ENCODE measurements at regions not wholly inside any gene's neighbourhood (a gene's known extent, or its start where the extent isn't known, plus 50 kb on each side); places are given as distances from the start of the nearest gene placed in this dataset.

GRCh38 chr5:82789095-82789494 is 288.1 kb downstream of the TMEM167A start:
- DNase-seq (ENCODE audit: extremely low read depth in 1 of 11, low read depth in 9 of 11, low spot score in 4 of 11) = no peak

GRCh38 chr5:82786748-82787147 is 290.4 kb downstream of the TMEM167A start:
- no peak for DNase-seq (ENCODE audit: extremely low read depth in 1 of 11, low read depth in 9 of 11, low spot score in 4 of 11)

GRCh38 chr5:82785882-82786509 is 291.2 kb downstream of the TMEM167A start:
- DNase-seq (ENCODE audit: extremely low read depth in 1 of 11, low read depth in 9 of 11, low spot score in 4 of 11) = no peak

- DNase-seq (ENCODE audit: extremely low read depth in 1 of 11, low read depth in 9 of 11, low spot score in 4 of 11) = no peak
These were observed 291.7 kb downstream of the TMEM167A start for GRCh38 chr5:82785456-82785855.

- DNase-seq (ENCODE audit: extremely low read depth in 1 of 11, low read depth in 9 of 11, low spot score in 4 of 11) = no peak
These were observed 292.7 kb downstream of the TMEM167A start for GRCh38 chr5:82784521-82784920.

- no peak for DNase-seq (ENCODE audit: extremely low read depth in 1 of 11, low read depth in 9 of 11, low spot score in 4 of 11)
These were observed 300.1 kb downstream of the TMEM167A start for GRCh38 chr5:82777106-82777505.

GRCh38 chr5:82772281-82772680 is 304.9 kb downstream of the TMEM167A start:
- peak in 6 of 11 donors; percentile 13 to 49 (median 34) for DNase-seq (ENCODE audit: extremely low read depth in 1 of 11, low read depth in 9 of 11, low spot score in 4 of 11)

DNA sequence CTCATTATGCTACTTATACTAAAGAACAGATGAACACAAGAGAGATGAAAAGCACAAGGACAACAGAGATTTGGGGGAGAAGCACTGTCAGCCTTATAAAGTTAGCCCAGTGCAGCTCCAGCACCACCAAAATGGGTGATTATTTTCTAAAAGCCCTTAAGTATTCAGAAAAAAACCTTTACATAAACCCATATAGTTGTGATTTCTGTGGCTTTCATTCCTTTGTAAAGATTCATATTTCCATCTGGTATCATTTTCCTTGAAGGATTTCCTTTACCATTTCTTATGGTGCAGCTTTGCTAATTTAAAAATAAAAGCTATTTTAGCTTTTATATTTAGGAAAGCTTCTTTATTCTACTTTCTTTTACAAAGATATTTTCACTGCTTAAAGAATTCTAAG is 311.0 kb downstream of the TMEM167A start:
- DNase-seq (ENCODE audit: extremely low read depth in 1 of 11, low read depth in 9 of 11, low spot score in 4 of 11) = no peak

GRCh38 chr5:82765765-82766164 is 311.4 kb downstream of the TMEM167A start:
- DNase-seq (ENCODE audit: extremely low read depth in 1 of 11, low read depth in 9 of 11, low spot score in 4 of 11) = no peak

GRCh38 chr5:82760856-82761255 is 316.3 kb downstream of the TMEM167A start:
- no peak for DNase-seq (ENCODE audit: extremely low read depth in 1 of 11, low read depth in 9 of 11, low spot score in 4 of 11)

DNA sequence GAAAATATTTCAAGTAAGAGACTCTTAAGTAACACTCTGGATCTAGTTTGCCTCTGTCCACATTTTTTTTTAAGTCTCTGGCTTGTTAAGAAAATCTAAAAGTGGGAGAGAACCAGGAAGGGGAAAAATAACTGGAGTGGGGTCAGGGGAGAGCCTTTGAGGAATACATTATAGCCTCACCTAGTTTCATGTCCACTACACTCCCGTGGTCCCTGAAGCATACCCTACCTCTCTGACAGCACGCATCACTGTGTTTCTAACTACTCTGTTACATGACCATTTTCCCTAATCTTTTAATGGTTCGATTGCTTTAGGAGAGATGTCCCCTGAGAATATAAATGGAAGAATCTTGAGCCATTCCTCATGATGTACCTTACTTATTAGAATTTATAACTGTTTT is 318.3 kb downstream of the TMEM167A start:
- DNase-seq (ENCODE audit: extremely low read depth in 1 of 11, low read depth in 9 of 11, low spot score in 4 of 11) = no peak

DNA sequence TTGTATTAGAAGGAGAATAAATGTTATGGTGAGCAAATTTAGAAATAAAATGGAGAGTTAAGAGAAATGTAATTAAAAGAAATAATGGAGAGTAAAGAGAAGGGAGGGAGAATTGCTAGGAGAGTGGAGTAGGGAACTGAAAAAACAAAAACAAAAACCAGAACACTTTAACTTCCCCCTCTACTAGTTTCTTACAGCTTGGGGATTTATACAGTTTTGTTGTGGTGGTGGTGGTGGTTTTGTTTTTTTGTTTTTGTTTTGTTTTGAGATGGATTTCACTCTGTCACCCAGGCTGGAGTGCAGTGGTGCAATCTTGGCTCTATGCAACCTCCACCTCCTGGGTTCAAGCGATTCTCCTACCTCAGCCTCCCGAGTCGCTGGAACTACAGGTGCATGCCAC is 322.4 kb downstream of the TMEM167A start:
- DNase-seq (ENCODE audit: extremely low read depth in 1 of 11, low read depth in 9 of 11, low spot score in 4 of 11) = no peak

- no peak for DNase-seq (ENCODE audit: extremely low read depth in 1 of 11, low read depth in 9 of 11, low spot score in 4 of 11)
These were observed 323.0 kb downstream of the TMEM167A start for GRCh38 chr5:82754036-82754746.

DNA sequence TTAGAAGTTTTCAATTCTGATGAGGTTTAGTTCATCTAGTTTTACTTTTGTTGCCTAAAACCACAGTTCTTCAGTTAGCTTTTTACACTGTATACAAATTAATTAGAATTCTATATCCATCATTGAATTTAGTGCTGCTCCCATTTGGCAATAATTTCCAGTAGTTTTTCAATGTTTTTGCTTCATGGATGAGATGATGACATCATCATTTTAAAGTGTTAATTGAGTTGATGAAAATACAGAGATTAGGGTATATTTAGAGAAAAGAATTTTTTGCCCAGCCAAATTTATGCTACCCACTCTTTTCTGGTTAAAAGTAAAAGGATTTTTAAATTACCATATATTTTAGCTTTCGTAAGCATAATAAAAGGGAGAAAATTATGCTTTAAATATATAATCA is 323.8 kb downstream of the TMEM167A start:
- DNase-seq (ENCODE audit: extremely low read depth in 1 of 11, low read depth in 9 of 11, low spot score in 4 of 11) = no peak

GRCh38 chr5:82749461-82749820 is 327.8 kb downstream of the TMEM167A start:
- peak in 4 of 11 donors; percentile 30 to 54 (median 38) for DNase-seq (ENCODE audit: extremely low read depth in 1 of 11, low read depth in 9 of 11, low spot score in 4 of 11)

DNA sequence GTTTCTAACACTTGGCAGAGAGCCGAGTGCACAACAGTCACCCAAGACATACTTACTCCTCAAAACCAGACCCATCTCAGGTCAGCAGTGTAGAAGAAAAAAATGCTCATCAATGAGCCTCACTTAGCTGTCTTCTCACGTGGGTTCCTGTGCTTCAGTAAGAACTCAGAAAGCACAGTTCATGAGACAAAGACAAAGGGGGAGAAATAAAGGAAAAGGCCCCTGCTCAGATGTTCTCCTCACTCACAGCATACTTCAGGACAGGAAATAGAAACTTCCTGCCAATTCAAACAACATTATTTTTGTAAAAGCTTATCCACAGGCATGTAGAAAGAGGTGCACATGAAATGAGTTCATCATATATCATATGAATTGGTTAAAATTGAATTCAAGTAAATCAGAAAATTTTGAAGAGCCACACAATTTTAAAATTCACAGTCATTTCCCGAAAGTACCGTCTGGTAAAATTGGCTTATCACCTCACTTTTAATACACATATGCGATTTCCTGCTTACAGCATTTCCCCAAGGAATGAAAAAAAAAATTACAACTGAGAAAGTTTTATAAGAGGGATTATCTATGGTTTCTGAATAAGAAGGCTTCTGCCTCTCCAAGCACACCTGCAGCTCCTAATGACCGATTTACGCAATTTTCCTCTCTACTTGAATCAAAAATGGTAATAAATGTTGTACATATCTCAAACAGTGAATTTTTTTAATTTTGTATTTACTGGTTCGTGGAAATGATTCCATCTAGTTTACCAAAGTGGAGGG is 328.3 kb downstream of the TMEM167A start:
- no peak for DNase-seq (ENCODE audit: extremely low read depth in 1 of 11, low read depth in 9 of 11, low spot score in 4 of 11)

- DNase-seq (ENCODE audit: extremely low read depth in 1 of 11, low read depth in 9 of 11, low spot score in 4 of 11) = no peak
These were observed 329.2 kb downstream of the TMEM167A start for GRCh38 chr5:82747986-82748385.

DNA sequence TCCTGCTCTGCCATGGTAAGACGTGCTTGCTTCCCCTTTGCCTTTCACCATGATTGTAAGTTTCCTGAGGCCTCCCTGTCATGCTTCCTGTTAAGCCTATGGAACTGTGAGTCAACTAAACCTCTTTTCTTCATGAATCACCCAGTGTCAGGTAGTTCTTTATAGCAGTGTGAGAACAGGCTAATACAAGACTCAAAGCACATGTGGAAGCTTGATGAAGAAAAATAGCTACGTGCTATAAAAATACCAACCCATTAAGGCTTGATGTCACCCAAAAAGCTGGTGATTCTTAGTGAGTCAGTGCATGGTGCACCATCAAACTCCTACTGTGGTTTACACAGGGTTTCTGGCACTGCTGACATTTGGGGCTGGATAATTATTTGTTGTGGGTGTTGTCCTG is 332.2 kb downstream of the TMEM167A start:
- no peak for DNase-seq (ENCODE audit: extremely low read depth in 1 of 11, low read depth in 9 of 11, low spot score in 4 of 11)

GRCh38 chr5:82738681-82739269 is 338.4 kb downstream of the TMEM167A start:
- no peak for DNase-seq (ENCODE audit: extremely low read depth in 1 of 11, low read depth in 9 of 11, low spot score in 4 of 11)
